ENCODE measurements at regions not wholly inside any gene's neighbourhood (a gene's known extent, or its start where the extent isn't known, plus 50 kb on each side); places are given as distances from the start of the nearest gene placed in this dataset.
"Not testable (repeated sequence)": the region's sequence is repeated elsewhere in the genome, so short reads cannot be mapped to it uniquely, and the experiment has no call there.

DNA sequence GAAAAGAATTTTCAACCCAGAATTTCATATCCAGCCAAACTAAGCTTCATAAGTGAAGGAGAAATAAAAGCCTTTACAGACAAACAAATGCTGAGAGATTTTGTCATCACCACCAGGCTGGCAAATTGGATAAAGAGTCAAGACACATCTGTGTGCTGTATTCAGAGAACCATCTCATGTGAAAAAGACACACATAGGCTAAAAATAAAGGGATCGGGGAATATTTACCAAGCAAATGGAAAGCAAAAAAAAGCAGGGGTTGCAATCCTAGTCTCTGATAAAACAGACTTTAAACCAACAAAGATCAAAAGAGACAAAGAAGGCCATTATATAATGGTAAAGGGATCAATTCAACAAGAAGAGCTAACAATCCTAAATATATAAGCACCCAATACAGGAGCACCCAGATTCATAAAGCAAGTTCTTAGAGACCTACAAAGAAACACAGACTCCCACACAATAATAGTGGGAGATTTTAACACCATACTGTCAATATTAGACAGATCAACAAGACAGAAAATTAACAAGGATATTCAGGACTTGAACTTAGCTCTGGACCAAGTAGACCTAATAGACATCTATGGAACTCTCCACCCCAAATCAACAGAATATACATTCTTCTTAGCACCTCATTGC, 55.9 kb upstream of the ACSM6 start:
- not testable (repeated sequence) for TF ChIP-seq POLR2A, CTCF (IDR thresholded peaks at IDR 0.05)

All from lower leg skin (tissue), 3 donors.